Activated T-cell treated with anti-CD3 and anti-CD28 coated beads, Interleukin-2, amount 50 U/mL, for 72 hours (primary cell): ENCODE measurements at regions not wholly inside any gene's neighbourhood (a gene's known extent, or its start where the extent isn't known, plus 50 kb on each side); places are given as distances from the start of the nearest gene placed in this dataset.
"Not testable (repeated sequence)": the region's sequence is repeated elsewhere in the genome, so short reads cannot be mapped to it uniquely, and the experiment has no call there.

Source experiments
- ATAC-seq, 2 donors: fragments of 150-1000 bp; cut with Tn5 transposase; replicated peaks in 1 of 2; 2 replicates each; pipeline ENCODE4 v1.10.0; 2021; ENCODE audit warnings: moderate library complexity in 2 of 2, mild to moderate bottlenecking in 1 of 2
- DNase-seq, 2 donors: peaks; one replicate each; pipeline ENCODE4 v3.0.0; 2021 to 2022; ENCODE audit warnings: mixed read lengths in 1 of 2
- H3K27ac Mint-ChIP-seq: one replicate; pipeline ENCODE4 v1.8.0; 2022; ENCODE audit warnings: mild to moderate bottlenecking, moderate library complexity, mixed read lengths
- H3K27me3 Mint-ChIP-seq: one replicate; pipeline ENCODE4 v1.8.0; 2022; ENCODE audit warnings: low read depth, mixed read lengths
- H3K36me3 Mint-ChIP-seq, 2 donors: one replicate each; pipeline ENCODE4 v1.8.0; 2022; ENCODE audit warnings: mixed read lengths in 2 of 2, mild to moderate bottlenecking in 1 of 2; ENCODE audit not compliant: insufficient read depth in 2 of 2
- H3K4me1 Mint-ChIP-seq: one replicate; pipeline ENCODE4 v1.8.0; 2022; ENCODE audit warnings: low read depth, mixed read lengths
- H3K4me3 Mint-ChIP-seq, 2 donors: one replicate each; pipeline ENCODE4 v1.8.0; 2022; ENCODE audit warnings: mild to moderate bottlenecking in 2 of 2, mixed read lengths in 2 of 2, moderate library complexity in 2 of 2
- H3K9me3 Mint-ChIP-seq, 2 donors: one replicate each; pipeline ENCODE4 v1.8.0; 2022; ENCODE audit warnings: mixed read lengths in 2 of 2

GRCh38 chr2:172296267-172297046 lies 130.9 kb upstream of the ITGA6 start:
- no peak overlapping the region for H3K27ac Mint-ChIP-seq
- no peak for DNase-seq
- H3K4me3 Mint-ChIP-seq: no peak overlapping the region
- no peaks in the 10 kb centered on the region for H3K4me1 Mint-ChIP-seq
- H3K36me3 Mint-ChIP-seq: peaks cover 0 to 2% of the 10 kb centered on the region in 2 donors
- no peak for ATAC-seq
- H3K9me3 Mint-ChIP-seq: no peaks in the 10 kb centered on the region
- H3K27me3 Mint-ChIP-seq: peaks cover 22% of the 10 kb centered on the region

GRCh38 chr2:172297531-172297930 lies 129.9 kb upstream of the ITGA6 start:
- Mint-ChIP-seq H3K4me3 (no peak overlapping the region), H3K36me3 (no peaks in the 10 kb centered on the region), H3K4me1 (no peaks in the 10 kb centered on the region), H3K27me3 (peaks cover 22% of the 10 kb centered on the region), H3K9me3 (no peaks in the 10 kb centered on the region), H3K27ac (no peak overlapping the region)
- no peak for ATAC-seq
- DNase-seq: no peak

GRCh38 chr2:172297950-172298349 lies 129.4 kb upstream of the ITGA6 start:
- Mint-ChIP-seq H3K4me1 (no peaks in the 10 kb centered on the region), H3K27ac (no peak overlapping the region), H3K4me3 (no peak overlapping the region), H3K9me3 (no peaks in the 10 kb centered on the region), H3K36me3 (no peaks in the 10 kb centered on the region), H3K27me3 (peaks cover 22% of the 10 kb centered on the region)
- DNase-seq: no peak
- no peak for ATAC-seq

- Mint-ChIP-seq H3K27ac (no peak overlapping the region), H3K4me1 (no peaks in the 10 kb centered on the region), H3K4me3 (no peak overlapping the region), H3K9me3 (no peaks in the 10 kb centered on the region), H3K27me3 (peaks cover 22% of the 10 kb centered on the region), H3K36me3 (no peaks in the 10 kb centered on the region)
- DNase-seq: no peak
- ATAC-seq: no peak
Observed at GRCh38 chr2:172299741-172300140, 127.6 kb upstream of the ITGA6 start.

GRCh38 chr2:172300851-172301250 lies 126.5 kb upstream of the ITGA6 start:
- Mint-ChIP-seq H3K9me3 (no peaks in the 10 kb centered on the region), H3K36me3 (no peaks in the 10 kb centered on the region), H3K27me3 (peaks cover 22% of the 10 kb centered on the region), H3K4me1 (no peaks in the 10 kb centered on the region), H3K27ac (no peak overlapping the region), H3K4me3 (no peak overlapping the region)
- no peak for ATAC-seq
- DNase-seq: no peak

- DNase-seq (no peak), ATAC-seq (no peak)
- H3K9me3 Mint-ChIP-seq: no peaks in the 10 kb centered on the region
- no peaks in the 10 kb centered on the region for H3K4me1 Mint-ChIP-seq
- no peaks in the 10 kb centered on the region for H3K36me3 Mint-ChIP-seq
- H3K27me3 Mint-ChIP-seq: peaks cover 3% of the 10 kb centered on the region
- H3K4me3 Mint-ChIP-seq: no peak overlapping the region
- H3K27ac Mint-ChIP-seq: no peak overlapping the region
Observed at GRCh38 chr2:172305066-172305465, 122.3 kb upstream of the ITGA6 start.

- Mint-ChIP-seq H3K36me3 (no peaks in the 10 kb centered on the region), H3K9me3 (no peaks in the 10 kb centered on the region), H3K4me3 (no peak overlapping the region), H3K4me1 (no peaks in the 10 kb centered on the region), H3K27ac (no peak overlapping the region), H3K27me3 (no peaks in the 10 kb centered on the region)
- no peak for ATAC-seq
- DNase-seq: no peak
Observed at GRCh38 chr2:172307800-172308199, 119.6 kb upstream of the ITGA6 start.

GRCh38 chr2:172308253-172308935 lies 119.0 kb upstream of the ITGA6 start:
- Mint-ChIP-seq H3K27ac (no peak overlapping the region), H3K27me3 (no peaks in the 10 kb centered on the region), H3K36me3 (no peaks in the 10 kb centered on the region), H3K4me3 (no peak overlapping the region), H3K4me1 (no peaks in the 10 kb centered on the region), H3K9me3 (no peaks in the 10 kb centered on the region)
- ATAC-seq (no peak), DNase-seq (no peak)

- no peaks in the 10 kb centered on the region for H3K4me1 Mint-ChIP-seq
Observed at GRCh38 chr2:172311921-172312345, 115.5 kb upstream of the ITGA6 start.

GRCh38 chr2:172313715-172314341 lies 113.6 kb upstream of the ITGA6 start:
- no peak overlapping the region for H3K27ac Mint-ChIP-seq
- H3K27me3 Mint-ChIP-seq: no peaks in the 10 kb centered on the region
- H3K4me1 Mint-ChIP-seq: no peaks in the 10 kb centered on the region
- H3K9me3 Mint-ChIP-seq: no peaks in the 10 kb centered on the region
- H3K4me3 Mint-ChIP-seq: no peak overlapping the region
- no peak for DNase-seq
- no peak for ATAC-seq
- no peaks in the 10 kb centered on the region for H3K36me3 Mint-ChIP-seq

More at GRCh38 chr2:172311921-172312345, 115.5 kb upstream of the ITGA6 start:
- Mint-ChIP-seq H3K36me3 (no peaks in the 10 kb centered on the region), H3K27me3 (no peaks in the 10 kb centered on the region), H3K9me3 (no peaks in the 10 kb centered on the region), H3K27ac (no peak overlapping the region), H3K4me3 (no peak overlapping the region)
- DNase-seq (no peak), ATAC-seq (no peak)

GRCh38 chr2:172315070-172315469 lies 112.3 kb upstream of the ITGA6 start:
- H3K9me3 Mint-ChIP-seq, H3K27ac Mint-ChIP-seq, H3K4me1 Mint-ChIP-seq, H3K27me3 Mint-ChIP-seq, H3K36me3 Mint-ChIP-seq, H3K4me3 Mint-ChIP-seq, ATAC-seq, DNase-seq: not testable (repeated sequence)

GRCh38 chr2:172322049-172322448 lies 105.3 kb upstream of the ITGA6 start:
- no peaks in the 10 kb centered on the region for H3K4me1 Mint-ChIP-seq
- H3K27me3 Mint-ChIP-seq: no peaks in the 10 kb centered on the region
- ATAC-seq (no peak), DNase-seq (no peak)
- H3K27ac Mint-ChIP-seq: no peak overlapping the region
- peaks cover 2 to 3% of the 10 kb centered on the region in 2 donors for H3K9me3 Mint-ChIP-seq
- H3K4me3 Mint-ChIP-seq: no peak overlapping the region
- peaks cover 2 to 3% of the 10 kb centered on the region in 2 donors for H3K36me3 Mint-ChIP-seq

- DNase-seq: no peak
- no peaks in the 10 kb centered on the region for H3K4me1 Mint-ChIP-seq
- no peak overlapping the region for H3K4me3 Mint-ChIP-seq
- ATAC-seq: no peak
- peak overlapping the region; percentile 4 for H3K27ac Mint-ChIP-seq
- peaks cover 2 to 3% of the 10 kb centered on the region in 2 donors for H3K36me3 Mint-ChIP-seq
- H3K27me3 Mint-ChIP-seq: no peaks in the 10 kb centered on the region
- peaks cover 3% of the 10 kb centered on the region in 2 donors for H3K9me3 Mint-ChIP-seq
Observed at GRCh38 chr2:172323256-172323655, 104.1 kb upstream of the ITGA6 start.
